SKM-1 (cell line): ENCODE measurements at regions not wholly inside any gene's neighbourhood (a gene's known extent, or its start where the extent isn't known, plus 50 kb on each side); places are given as distances from the start of the nearest gene placed in this dataset.
"Not testable (repeated sequence)": the region's sequence is repeated elsewhere in the genome, so short reads cannot be mapped to it uniquely, and the experiment has no call there.

Source experiments
- DNase-seq: peaks from one replicate; lab custom pipeline; 2025; ENCODE audit not compliant: unreplicated experiment; lab: John Stamatoyannopoulos, UW

DNA sequence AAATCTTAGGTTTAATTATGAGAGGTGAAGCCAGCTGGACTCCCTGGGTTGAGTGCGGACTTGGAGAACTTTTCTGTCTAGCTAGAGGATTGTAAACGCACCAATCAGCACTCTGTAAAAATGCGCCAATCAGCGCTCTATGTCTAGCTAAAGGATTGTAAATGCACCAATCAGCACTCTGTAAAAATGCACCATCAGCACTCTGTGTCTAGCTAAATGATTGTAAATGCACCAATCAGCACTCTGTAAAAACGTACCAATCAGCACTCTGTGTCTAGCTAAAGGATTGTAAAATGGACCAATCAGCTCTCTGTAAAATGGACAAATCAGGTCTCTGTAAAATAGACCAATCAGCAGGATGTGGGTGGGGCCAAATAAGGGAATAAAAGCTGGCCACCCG, 345.1 kb upstream of the POT1 start:
- not testable (repeated sequence) for DNase-seq

DNA sequence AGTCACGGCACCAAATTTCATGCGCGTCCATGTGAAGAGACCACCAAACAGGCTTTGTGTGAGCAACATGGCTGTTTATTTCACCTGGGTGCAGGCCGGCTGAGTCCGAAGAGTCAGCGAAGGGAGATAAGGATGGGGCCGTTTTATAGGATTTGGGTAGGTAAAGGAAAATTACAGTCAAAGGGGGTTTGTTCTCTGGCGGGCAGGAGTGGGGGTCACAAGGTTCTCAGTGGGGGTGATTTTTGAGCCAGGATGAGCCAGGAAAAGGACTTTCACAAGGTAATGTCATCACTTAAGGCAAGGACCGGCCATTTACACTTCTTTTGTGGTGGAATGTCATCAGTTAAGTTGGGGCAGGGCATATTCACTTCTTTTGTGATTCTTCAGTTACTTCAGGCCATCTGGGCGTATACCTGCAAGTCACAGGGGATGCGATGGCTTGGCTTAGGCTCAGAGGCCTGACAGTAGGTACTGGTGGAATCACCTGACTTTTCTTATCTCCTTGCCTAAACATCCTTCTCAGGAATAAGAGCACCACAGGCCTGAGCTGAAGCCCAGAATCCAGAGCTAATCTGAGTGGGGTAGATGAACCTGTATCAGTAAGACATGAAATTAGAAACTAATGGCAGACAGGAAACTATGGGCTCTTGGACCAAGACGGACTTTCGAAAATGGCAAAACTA, 334.7 kb upstream of the POT1 start:
- not testable (repeated sequence) for DNase-seq

DNA sequence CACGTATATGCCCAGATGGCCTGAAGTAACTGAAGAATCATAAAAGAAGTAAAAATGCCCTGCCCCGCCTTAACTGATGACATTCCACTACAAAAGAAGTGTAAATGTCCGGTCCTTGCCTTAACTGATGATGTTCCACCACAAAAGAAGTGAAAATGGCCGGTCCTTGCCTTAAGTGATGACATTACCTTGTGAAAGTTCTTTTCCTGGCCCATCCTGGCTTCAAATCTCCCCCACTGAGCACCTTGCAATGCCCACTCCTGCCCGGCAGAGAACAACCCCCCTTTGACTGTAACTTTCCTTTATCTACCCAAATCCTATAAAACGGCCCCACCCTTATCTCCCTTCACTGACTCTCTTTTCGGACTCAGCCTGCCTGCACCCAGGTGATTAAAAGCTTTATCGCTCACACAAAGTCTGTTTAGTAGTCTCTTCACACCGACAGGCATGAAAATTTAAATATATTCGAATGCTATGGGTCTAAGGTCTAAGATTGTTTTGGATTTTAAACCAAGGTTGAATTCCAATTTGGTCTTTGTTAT, 329.3 kb upstream of the POT1 start:
- DNase-seq: not testable (repeated sequence)

DNA sequence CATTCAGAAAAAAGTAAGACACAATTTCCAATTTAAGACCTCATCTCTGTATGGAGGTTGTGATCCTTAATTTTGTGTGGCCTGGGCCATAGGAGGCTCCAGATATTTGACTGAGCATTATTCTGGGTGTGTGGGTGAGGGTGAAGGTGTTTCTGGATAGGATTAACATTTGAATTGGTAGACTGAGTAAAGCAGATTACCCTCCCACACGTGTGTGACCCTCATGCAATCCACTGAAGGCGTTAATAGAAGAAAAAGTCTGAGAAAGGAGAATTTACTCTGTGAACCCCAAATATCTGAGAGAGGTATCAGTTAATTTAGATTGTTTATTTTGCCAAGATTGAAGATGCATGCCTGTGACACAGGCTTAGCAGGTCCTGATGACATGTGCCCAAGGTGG, 328.0 kb upstream of the POT1 start:
- DNase-seq: no peak

DNA sequence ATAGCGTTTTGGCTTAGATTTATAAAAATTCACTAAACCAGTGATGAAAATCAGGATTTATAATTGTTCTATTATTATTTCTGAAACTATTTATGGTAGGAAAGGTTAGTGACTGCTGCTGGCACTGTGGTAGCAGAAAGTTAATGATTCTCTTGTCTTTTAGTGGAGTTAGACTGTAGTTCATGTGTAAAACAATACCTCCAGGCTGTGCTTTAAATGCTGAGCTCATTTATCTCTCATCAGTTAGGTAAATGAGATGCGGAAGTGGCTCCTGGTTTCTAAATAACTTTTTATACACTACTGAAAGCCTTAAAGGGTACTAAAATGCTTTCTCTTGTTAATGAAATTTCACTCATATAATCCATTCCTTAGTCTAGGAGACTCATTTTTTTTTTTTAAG, 326.8 kb upstream of the POT1 start:
- DNase-seq: no peak

DNA sequence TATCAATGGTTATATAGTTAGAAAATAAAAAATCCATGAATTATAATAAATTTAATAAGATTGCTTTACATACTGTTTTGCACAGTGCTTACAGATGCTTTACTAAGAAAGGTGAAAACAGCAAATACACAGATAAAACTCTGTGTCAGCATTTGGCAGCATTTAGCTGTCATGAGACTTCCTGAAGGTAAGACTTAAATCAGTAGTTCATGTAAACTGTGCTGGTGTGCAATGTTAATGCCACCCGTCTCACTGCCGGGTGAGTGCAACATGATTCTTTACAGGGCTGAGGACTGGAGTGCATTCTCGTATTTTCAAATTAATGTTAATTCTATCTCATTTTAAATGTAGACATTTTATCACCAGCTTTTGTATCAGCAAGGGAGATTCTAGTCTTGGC, 326.2 kb upstream of the POT1 start:
- no peak for DNase-seq

DNA sequence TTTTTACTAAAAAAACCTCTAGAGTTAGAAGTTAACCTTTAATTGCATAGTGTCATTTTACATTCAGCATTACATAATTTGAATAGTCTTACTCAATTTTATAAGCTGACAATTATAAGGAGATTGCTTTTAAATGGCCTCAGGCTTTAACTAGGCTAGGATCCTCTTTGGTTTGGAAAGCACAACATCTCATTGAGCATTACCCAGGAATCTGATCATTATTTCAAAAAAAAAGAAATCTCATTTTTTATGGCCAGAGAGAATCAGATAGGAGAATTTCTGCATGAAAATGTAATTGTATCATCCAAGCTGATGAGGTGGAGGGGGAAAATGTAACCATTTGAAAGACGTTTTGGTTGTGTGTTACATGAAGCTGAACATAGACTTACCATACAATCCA, 324.9 kb upstream of the POT1 start:
- DNase-seq: no peak

DNA sequence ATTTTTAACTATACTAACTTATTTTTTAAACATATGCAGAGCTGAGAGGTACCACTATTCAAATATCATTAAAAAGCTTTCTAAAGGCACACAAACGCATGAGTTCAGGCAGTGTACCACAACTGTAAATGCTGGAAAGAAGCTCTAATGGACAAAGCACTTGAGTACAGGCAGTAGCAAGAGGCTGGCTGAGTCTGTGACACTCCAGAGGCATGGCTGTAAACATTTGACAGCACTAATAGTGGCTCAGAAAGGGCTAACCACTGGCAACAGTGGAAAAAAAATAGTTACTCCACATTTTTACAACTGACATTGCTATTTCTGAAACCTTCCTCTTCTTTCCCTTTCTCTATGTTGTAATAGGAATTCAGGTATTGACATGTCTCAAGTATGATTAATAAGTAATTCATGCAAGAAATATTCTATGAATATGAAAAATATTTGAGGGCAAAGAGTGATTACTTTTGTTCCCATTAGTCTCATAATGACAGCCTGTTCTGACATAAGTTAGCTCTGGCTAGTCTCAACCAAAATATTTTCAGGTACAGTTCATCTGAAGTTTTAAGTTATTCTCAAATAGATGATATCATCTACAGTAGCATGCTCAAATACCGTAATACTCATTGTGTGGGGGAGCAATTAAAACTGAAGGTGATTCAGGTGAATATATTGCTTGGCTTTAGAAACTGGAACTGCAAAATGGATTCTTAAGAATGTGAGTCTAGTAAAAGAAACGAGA, 324.0 kb upstream of the POT1 start:
- no peak for DNase-seq

DNA sequence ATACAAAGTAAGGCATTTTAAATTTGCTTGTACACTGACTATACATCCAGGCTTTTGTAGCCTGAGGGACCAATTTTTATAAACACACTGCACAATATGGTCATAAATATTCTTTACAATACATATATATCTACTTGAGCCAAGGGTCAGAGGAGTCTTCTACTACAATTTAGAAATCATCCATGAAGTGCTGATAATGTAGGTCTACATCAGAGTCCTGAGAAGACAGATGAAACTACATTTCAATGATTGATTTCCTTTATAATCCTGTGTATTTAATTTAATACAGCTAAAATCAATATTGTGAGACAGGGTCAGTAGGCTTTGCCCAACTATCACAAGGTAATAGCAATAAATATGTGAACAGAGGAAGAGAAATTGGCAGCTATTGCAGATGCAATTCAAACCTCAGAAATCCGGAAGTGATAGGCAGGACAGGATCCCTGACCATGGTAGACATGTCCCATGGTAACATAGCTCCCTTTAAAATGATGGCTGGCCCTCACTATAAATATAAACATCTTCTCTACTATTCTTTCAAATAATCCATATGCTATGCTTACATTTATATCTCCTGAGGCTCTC, 318.0 kb upstream of the POT1 start:
- DNase-seq: no peak

DNA sequence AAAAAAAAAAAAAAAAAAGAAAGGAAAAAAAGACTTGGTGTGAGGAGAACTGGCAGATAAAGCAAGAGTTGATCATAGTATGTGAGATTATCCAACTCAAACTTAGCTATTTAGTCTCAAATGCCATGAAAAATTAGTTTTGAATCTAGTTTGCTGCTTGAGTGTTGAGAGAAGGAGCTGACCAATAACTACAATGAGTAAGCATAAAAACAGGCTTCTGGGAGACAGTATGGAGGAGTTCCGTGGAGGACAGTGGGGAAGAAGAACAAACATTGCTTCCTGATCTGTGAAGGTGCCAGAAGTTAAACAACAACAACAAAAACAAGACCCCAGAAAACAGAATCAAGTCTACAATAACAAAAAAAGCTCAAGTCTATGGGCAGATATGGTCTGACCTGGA, 317.1 kb upstream of the POT1 start:
- DNase-seq: no peak

DNA sequence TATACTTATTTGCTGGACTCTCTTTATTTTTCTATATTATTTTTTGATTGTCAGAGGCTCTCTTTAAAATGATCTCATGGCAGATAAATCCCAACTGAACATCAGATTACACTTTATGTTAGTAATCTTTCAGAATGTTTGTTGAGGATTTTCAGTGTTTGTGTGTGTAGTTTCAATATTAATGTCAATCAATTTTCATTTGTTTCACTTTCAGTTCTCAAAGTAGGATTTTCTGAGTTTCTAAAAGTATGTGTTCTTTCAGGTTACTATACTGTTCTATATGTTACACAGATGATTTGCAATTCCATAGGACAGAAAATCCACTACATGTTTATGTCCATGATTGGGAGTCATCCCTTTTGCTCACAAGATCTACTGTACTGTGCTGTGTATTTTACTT, 311.9 kb upstream of the POT1 start:
- no peak for DNase-seq

DNA sequence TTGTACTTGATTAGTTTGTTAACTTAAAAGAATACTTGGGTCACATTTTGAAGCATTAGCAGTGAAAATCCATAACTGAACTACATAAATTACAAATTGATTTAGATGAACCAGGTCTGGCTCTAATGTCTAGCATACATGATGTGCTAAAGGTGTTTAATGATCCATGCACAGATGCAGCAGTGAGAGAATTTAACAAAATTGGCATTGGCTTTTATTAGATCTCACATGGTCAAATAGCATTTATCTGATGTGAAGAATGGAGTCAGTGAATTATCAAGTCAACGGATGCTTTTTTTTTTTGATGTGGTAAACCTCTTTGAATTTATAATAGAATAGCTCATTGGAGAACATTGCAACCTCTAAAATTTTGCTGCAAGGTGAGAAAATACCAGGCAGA, 293.0 kb upstream of the POT1 start:
- DNase-seq: no peak

DNA sequence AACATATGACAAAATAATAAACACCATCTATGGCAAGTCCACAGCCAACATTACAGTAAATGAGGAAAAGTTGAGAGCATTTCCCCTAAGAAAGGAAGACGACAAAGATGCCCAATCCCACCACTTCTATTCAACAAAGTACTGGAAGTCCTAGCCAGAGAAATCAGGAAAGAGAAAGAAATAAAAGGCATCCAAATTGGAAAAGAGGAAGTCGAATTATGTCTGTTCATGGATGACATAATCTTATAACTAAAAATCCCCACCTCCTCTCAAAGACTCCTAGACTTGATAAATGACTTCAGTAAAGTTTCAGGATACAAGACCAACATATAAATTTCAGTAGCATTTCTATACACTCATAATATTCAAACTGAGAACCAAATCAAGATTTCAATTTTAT, 288.5 kb upstream of the POT1 start:
- DNase-seq: no peak

DNA sequence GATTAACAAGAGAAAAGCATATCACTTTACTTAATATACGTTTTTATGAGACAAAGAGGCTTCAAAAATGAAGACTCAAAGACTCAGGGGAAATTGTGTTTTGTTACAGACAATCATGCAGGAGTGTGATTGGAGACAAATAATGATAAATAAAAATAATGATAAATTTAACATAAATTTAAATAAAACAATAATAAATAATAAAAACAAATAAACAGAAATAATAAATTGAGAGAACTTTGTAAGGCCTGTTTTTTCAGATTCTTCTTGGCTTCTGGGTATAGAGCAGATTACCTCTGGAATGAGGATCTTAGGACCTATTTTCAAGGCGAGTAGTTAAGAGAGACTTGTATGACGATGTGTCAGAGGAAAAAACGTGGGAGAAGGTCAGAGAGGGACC, 271.4 kb upstream of the POT1 start:
- no peak for DNase-seq

DNA sequence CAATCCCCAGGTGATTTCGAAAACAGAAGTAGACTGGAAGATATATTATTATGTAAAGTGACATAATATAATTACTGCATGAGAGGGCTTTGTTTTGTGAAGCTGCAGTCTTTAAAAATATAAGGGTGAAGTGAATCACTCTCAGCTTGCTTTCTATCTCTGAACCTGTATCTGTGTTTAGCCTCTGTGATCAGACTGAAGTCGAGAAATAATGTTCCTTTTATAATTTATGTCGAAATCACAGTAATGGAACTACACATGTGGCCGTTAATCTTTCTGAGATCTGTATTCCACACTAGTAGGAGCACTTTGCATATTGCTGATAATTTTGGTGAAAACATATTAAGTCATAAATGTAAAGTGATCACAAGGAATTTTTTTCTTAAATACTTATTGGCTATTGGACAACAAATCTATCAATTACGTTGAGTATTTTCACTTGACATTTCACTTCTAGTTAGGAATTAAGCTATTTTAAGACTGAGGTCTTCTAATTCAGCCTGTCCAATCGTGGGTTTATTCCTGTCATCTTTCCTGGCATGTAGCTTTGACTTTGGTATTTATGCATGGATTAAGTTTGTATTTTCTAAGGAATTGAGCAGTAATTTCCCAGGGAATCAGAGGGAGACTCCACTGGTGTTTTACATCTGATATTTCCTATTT, 268.2 kb upstream of the POT1 start:
- DNase-seq: no peak

DNA sequence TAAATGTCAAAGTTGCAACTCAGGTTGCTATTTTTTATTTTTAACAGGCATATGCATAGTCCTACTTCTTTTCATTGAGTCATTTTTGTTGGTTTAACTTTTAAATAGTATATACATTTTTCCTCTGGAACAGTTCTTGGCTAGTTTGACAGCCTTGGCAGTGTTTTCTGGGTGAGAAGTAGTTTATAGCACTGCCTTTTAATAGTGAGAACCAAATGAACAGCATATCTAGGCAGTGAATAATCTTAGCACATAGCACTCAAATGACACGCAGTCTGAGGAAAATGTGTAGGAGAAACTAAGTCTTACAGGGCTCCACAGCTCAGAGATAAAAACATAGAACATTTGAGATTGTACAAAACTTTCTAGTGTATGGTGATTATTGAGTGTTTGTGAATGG, 265.5 kb upstream of the POT1 start:
- no peak for DNase-seq

DNA sequence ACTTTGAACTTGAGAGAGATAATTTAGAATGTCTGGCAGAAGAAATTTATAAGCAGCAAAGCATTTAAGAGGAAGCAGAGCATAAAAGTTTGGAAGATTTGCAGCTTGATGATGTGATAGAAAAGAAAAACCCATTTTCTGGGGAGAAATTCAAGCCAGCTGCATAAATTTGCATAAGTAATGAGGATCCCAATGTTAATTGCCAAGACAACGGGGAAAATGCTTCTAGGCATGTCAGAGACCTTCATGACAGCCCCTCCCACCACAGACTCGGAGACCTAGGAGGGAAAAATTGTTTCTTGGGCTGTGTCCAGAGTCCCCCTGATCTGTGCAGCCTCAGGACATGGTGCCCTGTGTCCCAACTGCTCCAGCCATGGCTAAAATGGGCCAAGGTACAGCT, 263.6 kb upstream of the POT1 start:
- no peak for DNase-seq

DNA sequence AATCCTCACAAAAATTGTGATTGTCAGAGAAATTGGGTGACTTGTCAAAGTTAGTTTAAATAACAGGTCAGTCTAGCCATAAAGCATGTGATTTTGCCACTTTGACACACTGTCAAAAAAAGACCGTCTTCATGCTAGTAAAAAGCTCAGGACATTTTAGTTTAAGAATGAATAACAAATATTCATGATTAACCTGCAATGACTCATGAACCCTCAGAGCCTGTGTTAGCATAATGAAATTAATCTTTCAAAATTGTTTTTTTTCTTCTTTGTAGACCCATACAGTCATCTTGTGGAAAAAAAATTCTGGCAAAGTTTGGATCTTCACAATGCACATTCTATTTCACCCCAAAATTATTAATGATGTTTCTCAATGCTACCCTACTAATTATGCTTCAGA, 255.2 kb upstream of the POT1 start:
- DNase-seq: no peak

DNA sequence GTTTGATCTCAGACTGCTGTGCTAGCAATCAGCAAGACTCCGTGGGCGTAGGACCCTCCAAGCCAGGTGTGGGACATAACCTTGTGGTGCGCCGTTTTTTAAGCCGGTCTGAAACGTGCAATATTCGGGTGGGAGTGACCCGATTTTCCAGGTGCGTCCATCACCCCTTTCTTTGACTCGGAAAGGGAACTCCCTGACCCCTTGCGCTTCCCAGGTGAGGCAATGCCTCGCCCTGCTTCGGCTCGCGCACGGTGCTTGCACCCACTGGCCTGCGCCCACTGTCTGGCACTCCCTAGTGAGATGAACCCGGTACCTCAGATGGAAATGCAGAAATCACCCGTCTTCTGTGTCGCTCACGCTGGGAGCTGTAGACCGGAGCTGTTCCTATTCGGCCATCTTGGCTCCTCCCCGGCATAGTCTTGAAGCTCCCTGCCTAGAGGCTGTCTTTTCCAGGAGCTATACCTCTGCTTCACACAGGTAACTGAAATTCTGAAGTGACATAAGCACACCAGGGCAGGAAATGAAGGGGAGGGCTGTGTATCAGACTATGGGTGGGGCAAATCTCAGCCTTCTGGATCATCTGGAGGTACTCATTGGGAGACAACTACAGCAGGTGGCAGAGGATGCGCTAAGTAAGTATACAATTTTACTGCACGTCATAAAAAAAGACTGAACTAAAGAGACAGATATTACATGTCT, 252.1 kb upstream of the POT1 start:
- not testable (repeated sequence) for DNase-seq

DNA sequence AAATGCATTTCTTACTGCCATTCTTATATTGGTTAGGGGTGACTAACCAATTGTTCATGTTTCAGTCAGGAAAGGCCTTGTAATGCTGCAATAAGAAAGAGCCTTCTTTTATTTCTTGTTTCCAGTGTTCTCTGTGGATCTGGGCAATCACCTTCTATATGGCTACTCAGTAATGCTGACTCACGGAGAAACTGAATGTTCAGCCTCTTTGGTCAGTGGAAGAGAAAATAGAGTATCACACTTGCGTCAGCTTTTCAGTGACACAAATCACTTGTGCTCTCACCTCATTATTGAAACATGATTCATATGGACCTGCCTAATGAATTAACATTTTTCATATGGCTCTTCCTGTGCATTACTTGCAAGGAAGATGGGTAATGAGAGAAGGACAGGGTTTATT, 243.9 kb upstream of the POT1 start:
- DNase-seq: no peak

DNA sequence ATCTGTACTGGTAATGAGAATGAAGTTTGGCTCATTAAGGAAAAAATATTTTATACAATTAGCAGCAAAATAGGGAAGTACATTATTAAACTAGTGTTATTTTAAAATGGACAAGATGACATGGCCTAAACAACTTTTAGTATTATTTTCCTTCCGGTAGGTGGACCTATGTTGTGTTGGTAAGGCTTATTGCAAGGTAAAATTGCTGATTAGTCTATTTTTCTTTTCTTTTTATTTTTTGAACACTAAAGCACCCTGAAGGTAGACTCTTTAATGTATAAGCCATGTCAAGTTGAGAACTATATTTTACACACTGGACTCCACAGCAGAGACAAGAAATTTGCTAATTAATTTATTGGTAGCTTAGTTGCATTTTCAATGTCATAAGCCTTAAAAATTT, 239.5 kb upstream of the POT1 start:
- DNase-seq: no peak
